Colonic mucosa (tissue), 4 donors: ENCODE measurements at regions not wholly inside any gene's neighbourhood (a gene's known extent, or its start where the extent isn't known, plus 50 kb on each side); places are given as distances from the start of the nearest gene placed in this dataset.

Source experiments
- DNase-seq: peaks from one replicate; pipeline ENCODE4 v3.0.0-alpha.2; 2020
- H3K27ac ChIP-seq: fragments of 200-600 bp; one replicate; pipeline ENCODE4 v1.8.0; 2021
- H3K27me3 ChIP-seq: fragments of 200-600 bp; one replicate; pipeline ENCODE4 v1.8.0; 2021
- H3K36me3 ChIP-seq: fragments of 200-600 bp; one replicate; pipeline ENCODE4 v1.8.0; 2021
- H3K4me1 ChIP-seq: fragments of 200-600 bp; one replicate; pipeline ENCODE4 v1.8.0; 2021; ENCODE audit warnings: mild to moderate bottlenecking
- H3K4me3 ChIP-seq: fragments of 200-600 bp; one replicate; pipeline ENCODE4 v1.8.0; 2021
- H3K9ac ChIP-seq, 2 donors: one replicate each; pipeline ENCODE4 v1.7.0; 2013; ENCODE audit warnings: control low read depth in 2 of 2, low read depth in 2 of 2, low read length in 2 of 2
- H3K9me3 ChIP-seq: fragments of 200-600 bp; one replicate; pipeline ENCODE4 v1.8.0; 2021
- intact Hi-C: fragments of 100-400 bp; cut with DNase I; formaldehyde crosslinking; loops from one replicate; pipeline ENCODE4 v1.14.1; 2022
- TF ChIP-seq, protein P1 (sequence below): fragments of 200-600 bp; IDR thresholded peaks from one replicate; pipeline ENCODE4 v1.8.0; 2022; ENCODE audit warnings: antibody characterized with exemption, mild to moderate bottlenecking
- donor health status: healthy.
- donor health status: DM: no; HTN: no; CAD: no.
- donor health status: DM: no; HTN: no; CAD: no.

DNA sequence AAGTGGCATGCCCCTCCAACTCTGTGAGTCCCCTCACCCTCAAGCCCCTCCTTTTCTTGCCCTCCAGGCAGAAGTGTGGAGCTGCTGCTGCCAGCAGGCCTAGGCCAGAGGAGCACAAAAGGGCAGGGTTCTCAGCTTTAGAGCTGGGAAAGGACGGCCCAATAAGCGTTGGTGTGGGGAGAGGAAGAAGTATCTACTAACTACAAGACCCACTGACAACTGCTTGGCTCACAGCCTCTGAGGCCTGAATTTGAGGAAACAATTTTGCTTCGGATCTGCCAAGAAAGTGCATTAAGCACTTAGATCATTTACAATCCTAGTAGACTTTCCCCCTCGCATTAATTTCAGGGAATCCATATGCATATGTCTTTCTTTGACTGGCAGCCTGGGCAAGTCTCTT is 179.4 kb downstream of the SNX18 start:
- TF ChIP-seq, protein P1, sequence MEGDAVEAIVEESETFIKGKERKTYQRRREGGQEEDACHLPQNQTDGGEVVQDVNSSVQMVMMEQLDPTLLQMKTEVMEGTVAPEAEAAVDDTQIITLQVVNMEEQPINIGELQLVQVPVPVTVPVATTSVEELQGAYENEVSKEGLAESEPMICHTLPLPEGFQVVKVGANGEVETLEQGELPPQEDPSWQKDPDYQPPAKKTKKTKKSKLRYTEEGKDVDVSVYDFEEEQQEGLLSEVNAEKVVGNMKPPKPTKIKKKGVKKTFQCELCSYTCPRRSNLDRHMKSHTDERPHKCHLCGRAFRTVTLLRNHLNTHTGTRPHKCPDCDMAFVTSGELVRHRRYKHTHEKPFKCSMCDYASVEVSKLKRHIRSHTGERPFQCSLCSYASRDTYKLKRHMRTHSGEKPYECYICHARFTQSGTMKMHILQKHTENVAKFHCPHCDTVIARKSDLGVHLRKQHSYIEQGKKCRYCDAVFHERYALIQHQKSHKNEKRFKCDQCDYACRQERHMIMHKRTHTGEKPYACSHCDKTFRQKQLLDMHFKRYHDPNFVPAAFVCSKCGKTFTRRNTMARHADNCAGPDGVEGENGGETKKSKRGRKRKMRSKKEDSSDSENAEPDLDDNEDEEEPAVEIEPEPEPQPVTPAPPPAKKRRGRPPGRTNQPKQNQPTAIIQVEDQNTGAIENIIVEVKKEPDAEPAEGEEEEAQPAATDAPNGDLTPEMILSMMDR: no peak
- Histone ChIP-seq H3K27me3 (no peaks in the 10 kb centered on the region), H3K27ac (no peak overlapping the region), H3K4me1 (no peaks in the 10 kb centered on the region), H3K9ac (no peak overlapping the region), H3K4me3 (no peak overlapping the region), H3K9me3 (no peaks in the 10 kb centered on the region), H3K36me3 (no peaks in the 10 kb centered on the region)
- intact Hi-C loops: no loop called here
- no peak for DNase-seq

DNA sequence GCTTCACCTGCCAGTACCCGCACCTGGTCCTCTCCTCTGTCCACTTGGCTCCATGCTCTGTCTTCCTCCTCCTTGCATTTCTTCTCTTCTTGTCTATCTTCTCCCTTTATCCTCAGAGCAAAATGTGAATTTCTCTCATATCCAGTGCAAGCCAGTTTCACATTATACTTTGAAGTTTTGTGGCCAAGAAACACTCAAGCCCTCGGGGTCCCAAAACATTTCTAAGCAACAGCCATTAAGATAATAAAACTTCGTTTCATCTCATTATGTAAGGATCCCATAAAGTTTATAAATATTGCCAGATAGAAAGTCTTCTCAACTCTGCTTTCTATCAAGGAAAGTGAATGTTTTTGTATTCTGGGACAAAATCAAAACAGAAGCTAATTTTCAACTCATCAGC is 178.8 kb downstream of the SNX18 start:
- Histone ChIP-seq H3K9ac (no peak overlapping the region), H3K4me1 (no peaks in the 10 kb centered on the region), H3K36me3 (no peaks in the 10 kb centered on the region), H3K9me3 (no peaks in the 10 kb centered on the region), H3K27ac (no peak overlapping the region), H3K4me3 (no peak overlapping the region), H3K27me3 (no peaks in the 10 kb centered on the region)
- TF ChIP-seq, protein P1: no peak
- no peak for DNase-seq
- intact Hi-C loops: no loop called here

DNA sequence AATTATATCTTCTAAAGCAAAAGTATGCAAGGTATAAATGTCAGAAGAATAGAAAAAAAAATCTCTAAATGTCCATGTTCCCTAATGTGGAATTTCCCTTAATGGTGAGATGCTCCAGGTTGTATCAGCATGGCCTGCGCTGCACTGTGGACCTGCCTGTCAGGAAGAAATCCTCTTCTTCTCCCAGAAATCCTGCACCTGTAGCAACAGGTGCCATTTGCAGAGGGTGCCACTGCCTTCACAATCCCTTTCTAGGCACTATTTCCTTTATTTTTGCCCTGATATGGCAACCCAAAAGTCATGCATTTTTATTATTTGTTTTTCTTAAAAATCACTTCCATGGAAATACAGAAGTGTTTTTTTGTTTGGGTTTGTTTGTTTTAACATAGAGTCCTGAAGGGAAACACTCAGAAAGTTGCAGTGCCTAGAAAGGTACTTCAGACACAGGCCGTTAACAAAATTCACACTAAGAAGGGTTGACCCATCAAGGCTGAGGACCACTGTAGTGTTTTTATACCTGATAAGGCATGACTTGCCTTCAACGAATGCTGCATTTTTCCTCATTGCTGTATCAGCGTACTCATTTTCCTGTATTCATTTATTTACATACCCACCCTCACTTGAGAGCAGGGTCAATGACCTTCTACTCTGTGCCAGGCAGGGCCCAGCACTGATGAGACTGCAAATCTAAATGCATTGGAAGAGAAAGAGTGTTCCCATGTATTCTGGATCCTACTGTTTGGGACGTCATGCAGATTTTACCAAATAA is 177.8 kb downstream of the SNX18 start:
- H3K27ac ChIP-seq: no peak overlapping the region
- H3K9me3 ChIP-seq: no peaks in the 10 kb centered on the region
- H3K27me3 ChIP-seq: no peaks in the 10 kb centered on the region
- no peak overlapping the region for H3K9ac ChIP-seq
- intact Hi-C loops: no loop called here
- TF ChIP-seq, protein P1: no peak
- no peaks in the 10 kb centered on the region for H3K4me1 ChIP-seq
- no peak for DNase-seq
- no peaks in the 10 kb centered on the region for H3K36me3 ChIP-seq
- H3K4me3 ChIP-seq: no peak overlapping the region

DNA sequence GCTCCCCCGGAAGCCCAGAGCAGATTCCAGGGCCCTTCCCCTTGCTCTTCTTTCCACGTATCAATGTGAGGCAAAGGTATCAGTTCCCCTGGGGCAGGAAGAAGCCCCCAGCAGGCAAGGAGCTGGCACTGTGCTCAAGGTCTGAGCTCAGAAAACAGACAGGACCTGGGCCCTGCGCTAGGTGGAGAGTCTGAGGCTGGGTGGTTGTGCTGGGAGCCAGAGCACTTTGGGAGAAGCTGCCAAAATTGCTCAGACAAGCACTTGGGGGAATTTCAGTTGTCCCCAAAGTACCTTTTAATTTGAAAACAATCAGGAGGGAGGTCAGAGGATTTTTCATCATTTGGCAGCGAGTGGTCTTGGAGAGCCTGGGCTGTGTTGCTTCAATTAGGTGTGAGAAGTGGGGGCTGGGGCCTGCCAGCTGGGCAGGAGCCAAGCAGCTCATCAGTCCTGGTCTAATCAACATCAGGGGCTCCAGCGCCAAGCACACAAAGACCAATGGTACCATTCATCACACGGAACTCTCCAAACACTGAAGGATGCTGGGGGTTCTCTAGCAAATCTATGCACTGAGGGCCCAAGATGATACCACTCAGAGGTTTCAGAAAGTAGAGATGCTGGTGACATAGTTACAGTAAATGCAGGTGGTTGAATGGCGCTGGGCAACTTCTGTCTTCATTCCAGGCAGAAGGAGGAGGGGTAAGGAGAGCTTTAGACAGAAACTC is 176.5 kb downstream of the SNX18 start:
- TF ChIP-seq, protein P1: no peak
- Histone ChIP-seq H3K9me3 (no peaks in the 10 kb centered on the region), H3K27ac (no peak overlapping the region), H3K4me3 (no peak overlapping the region), H3K9ac (no peak overlapping the region), H3K27me3 (no peaks in the 10 kb centered on the region), H3K4me1 (no peaks in the 10 kb centered on the region), H3K36me3 (no peaks in the 10 kb centered on the region)
- no peak for DNase-seq
- intact Hi-C loops: no loop called here

DNA sequence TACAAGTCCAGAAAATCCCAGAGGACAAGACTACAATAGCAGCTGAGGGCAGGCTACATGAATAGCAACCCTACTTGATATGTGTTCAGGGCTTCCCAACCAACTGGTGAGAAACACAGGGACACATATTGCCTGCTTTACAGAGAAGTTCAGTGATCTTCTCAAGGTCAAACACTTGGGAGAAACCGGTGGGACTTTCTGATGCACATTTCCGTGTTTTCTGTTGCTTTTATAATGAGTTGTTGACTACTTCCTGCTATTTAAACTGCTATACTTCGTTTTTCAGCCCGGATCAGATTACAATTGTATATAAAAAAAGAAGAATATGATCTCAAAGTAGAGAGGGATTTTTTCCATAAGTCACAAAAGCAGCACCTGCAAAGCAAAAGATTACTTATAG is 175.1 kb downstream of the SNX18 start:
- DNase-seq: no peak

More for the DNA sequence above, 175.1 kb downstream of the SNX18 start:
- Histone ChIP-seq H3K36me3 (no peaks in the 10 kb centered on the region), H3K9me3 (no peaks in the 10 kb centered on the region), H3K27ac (no peak overlapping the region), H3K4me1 (no peaks in the 10 kb centered on the region), H3K9ac (no peak overlapping the region), H3K27me3 (no peaks in the 10 kb centered on the region), H3K4me3 (no peak overlapping the region)
- TF ChIP-seq, protein P1: no peak
- intact Hi-C loops: no loop called here
